ELF-1 (cell line): ENCODE measurements at regions not wholly inside any gene's neighbourhood (a gene's known extent, or its start where the extent isn't known, plus 50 kb on each side); places are given as distances from the start of the nearest gene placed in this dataset.

Experiments
- DNase-seq: peaks from one replicate; pipeline ENCODE4 v3.0.0-alpha.2; 2016; ENCODE audit warnings: low read depth, low spot score

DNA sequence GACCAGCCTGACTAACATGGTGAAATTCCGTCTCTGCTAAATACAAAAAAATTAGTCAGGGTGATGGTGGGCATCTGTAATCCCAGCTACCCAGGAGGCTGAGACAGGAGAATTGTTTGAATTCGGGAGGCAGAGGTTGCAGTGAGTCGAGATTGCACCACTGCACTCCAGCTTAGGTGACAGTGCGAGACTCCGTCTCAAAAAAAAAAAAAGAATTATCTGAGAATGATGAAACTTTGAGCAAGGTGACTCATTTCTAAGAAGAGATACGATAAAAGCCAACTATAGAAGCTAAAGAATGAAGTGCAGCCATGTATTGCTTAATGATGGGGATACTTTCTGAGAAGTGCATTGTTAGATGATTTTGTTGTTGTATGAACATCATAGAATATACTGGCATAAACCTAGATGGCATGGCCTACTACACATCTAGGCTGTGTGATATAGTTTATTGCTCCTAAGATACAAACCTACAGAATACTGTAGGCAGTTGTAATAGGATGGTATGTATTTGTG is 64.7 kb downstream of the SNRPE start:
- no peak for DNase-seq

DNA sequence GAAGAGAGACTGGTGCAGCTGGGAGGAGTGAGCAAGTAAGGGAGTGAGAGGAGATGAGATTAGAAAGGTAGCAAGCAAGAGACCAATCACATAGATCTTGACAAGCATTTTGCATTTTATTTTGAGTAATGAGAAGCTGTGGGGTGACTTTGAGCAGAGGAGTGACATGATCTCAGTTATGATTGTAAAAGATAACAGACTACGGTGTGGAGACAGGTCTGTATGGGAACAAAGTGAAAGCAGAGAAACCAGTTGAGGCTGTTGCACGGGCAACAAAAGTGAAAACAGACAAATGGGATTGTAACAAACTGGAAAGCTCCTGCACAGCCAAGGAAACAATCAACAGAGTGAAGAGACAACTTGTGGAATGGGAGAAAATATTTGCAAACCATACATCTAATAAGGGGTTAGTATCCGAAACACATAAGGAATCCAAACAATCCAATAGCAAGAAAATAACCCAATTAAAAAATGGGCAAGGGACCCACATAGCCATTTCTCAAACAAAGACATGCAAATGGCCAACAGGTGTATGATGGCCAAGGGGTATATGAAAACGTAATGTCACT is 68.4 kb downstream of the SNRPE start:
- DNase-seq: peak; percentile 20

GRCh38 chr1:203930342-203930741 is 68.9 kb downstream of the SNRPE start:
- DNase-seq: no peak

DNA sequence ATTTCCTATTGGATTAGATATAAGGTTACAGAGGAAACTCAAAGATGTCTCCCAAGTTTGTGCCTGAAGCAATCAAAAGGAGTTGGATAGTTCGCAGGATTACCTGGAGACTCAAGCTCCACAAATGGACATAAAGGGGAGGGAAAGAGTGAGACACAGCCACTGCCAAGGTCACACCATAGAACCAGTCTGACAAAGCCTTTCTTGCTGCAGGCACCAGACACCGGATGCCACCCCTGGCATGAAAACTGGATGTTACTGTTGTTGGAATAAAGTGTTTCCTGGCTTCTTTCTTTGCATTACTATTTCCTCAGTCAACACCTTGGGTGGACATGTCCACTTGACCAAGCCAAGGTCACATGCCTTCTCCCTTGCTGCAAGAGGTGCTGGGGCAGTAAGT is 70.6 kb downstream of the SNRPE start:
- no peak for DNase-seq

- no peak for DNase-seq
Observed at GRCh38 chr1:203932556-203932955, 71.2 kb downstream of the SNRPE start.

GRCh38 chr1:203934027-203934426 is 72.6 kb downstream of the SNRPE start:
- DNase-seq: no peak

- no peak for DNase-seq
Observed at GRCh38 chr1:203934651-203935050, 73.3 kb downstream of the SNRPE start.

DNA sequence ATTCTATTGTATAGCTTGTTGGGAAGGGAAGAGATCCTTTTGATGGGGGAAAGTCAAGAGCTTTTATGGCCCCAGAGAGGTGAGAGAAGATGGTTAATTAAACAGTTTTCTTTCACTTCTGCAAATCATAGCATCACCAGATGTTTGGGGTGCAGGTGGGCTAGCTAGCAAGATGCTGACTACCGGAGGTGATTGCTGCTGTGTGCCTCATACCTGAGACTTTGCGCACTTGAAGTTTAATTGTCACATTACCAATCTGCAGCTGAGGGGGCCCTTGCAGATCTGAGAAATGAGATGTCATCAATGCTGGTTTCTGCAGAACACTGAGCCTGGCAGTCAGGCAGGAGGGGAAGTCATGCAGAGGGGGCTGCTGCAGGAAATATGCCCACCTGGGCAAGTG is 73.9 kb downstream of the SNRPE start:
- no peak for DNase-seq

- no peak for DNase-seq
Observed at GRCh38 chr1:203937678-203938330, 76.4 kb downstream of the SNRPE start.

GRCh38 chr1:203944651-203945404 is 83.4 kb downstream of the SNRPE start:
- DNase-seq: no peak

DNA sequence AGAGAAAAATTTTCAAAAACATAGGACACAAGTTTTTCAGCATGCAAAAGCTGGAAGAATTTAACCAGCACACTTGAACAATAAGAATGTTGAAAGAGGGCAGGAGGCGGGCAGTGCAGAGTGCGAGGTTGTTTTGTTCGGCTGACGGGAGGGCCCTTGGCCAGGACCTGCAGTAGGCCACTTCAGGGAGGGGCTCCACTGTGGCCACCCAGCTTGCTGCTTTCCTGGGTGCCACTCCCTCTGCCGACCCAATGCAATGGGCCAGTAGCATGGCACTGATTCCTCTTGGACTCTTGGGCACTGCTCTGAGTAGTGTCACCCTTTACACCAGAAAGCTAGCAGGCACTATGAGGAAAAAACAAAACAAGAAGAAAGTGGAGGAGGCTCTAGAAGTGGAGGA is 92.9 kb downstream of the SNRPE start:
- no peak for DNase-seq

DNA sequence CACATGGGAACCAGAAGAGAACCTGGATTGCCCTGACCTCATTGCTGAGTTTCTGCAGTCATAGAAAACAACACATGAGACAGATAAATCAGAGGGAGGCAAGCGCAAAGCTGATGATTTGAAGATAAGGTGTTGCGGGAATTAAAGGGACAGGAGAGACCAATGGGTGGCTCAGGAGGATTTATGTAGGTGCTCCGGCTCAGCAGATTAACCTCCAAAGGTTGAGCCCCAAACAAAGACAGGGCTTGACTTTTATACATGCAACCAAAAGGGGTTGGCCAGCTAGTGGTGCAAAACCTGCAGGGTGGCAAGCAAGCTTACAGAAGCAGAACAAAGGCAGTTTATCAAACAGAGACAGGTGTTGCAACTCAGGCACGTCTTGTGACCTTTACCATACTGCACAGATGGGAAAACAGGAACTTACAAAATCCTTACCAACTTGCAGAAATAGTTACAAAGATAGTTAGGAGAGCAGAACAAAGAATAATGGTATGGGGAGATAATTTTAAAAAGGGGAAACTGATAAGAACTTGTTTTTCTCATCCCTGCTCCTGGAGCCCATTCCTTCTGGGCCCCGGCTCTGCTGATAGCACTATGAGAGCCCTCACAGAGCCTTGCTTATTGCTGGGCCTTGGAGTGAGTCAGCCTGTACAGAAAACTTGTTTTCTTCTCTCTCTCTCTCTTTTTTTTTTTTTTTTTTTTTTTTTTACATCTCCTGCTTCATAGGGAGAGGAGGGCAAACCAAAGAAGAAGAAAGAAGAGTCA is 93.6 kb downstream of the SNRPE start:
- no peak for DNase-seq

- no peak for DNase-seq
Observed at GRCh38 chr1:203968761-203969160, 104.2 kb upstream of the SOX13 start.

DNA sequence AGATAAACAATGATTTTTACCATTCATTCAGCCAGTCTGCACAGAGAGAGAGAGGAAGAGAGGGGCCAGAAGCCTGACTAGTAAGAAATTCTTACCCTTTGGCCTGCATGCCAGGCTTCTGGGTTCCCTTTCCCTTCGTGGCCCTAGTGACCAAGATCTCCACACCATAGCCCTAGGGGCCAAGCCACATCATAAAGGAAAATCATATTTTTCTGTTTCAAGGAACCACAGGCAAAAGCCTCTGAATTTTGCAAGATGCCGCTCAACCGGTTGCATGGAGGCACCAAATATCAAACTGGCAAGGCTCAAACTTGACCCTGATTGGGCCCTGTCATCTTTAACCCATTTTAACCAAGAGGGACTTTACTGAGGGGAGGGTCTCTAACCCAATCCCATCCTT is 103.1 kb upstream of the SOX13 start:
- no peak for DNase-seq

GRCh38 chr1:203985044-203985443 is 87.9 kb upstream of the SOX13 start:
- peak; percentile 96 for DNase-seq

DNA sequence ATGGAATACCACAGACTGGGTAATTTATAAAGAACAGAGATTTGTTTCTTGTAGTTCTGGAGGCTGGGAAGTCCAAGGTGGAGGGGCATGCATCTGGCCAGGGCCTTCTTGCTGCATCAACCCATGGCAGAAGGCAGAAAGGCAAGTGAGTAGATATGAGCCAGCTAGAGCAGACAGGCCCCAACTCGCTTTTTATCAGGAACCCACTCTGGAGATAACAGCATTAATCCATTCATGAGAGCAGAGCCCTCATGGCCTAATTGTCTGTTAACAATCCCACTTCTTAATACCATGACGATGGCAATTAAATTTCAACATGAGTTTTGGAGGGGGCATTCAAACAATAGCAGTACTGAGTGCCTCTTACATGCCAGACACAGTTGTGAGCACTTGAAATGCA is 87.2 kb upstream of the SOX13 start:
- DNase-seq: no peak

DNA sequence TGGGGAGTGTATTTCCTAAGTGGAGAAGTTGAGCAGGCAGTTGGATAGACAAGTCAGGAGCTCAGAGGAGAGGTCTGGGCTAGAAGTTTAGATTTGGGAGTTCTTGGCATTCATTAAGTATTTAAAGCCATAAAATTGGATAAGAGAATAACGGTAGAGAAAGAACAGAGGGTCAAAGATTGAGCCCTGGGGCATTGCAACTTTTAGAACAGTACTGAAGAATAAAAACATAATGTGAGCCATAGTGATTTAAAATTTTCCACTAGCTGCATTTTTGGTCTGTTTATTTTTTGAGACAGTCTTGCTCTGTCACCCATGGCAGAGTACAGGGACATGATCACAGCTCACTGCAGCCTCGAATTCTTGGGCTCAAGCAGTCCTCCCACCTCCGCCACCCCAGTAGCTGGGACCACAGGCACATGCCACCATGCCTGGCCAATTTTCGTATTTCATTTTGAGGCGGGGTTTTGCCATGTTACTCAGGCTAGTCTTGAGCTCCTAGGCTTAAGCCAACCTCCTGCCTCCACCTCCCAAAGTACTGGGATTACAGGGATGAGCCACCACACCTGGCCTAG is 85.9 kb upstream of the SOX13 start:
- DNase-seq: no peak

DNA sequence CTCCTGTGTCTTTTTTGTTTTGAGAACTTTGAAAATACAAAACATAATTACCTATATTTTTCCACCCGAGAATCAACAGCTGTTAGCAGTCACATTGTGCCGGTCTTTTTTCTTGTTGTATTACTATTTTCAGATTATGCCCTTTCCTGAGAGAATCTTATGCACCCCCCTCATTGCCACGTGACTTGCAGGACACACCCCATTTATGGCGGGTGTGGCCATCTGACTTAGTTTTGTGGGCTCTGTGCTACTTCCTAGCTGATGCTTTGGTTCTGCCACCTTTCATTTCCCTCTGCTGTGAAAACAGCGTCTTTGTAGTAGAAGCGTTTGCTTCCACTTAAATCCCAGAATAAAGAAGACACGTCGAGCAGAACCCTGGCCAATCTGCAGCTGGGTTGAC is 82.8 kb upstream of the SOX13 start:
- no peak for DNase-seq

DNA sequence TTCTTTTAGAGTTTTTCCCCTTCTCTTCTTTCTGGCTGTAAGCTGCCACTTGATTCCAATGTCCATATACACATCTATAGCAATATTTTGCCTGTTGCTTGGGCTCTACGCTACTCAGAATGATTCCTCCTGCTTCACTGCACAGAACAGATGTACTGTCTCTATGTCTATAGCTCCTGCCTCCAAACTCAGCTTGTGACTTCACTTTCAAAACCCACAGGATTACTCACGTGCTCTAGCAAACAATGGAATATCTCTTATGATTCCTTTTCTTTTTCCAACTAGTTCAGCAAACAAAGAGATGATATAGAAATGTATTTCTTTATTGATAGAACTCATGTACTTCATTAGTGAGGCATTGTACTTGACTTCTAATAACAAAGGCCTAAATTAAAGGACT is 80.5 kb upstream of the SOX13 start:
- DNase-seq: no peak

GRCh38 chr1:203993256-203993655 is 79.7 kb upstream of the SOX13 start:
- no peak for DNase-seq

GRCh38 chr1:203995228-203995627 is 77.7 kb upstream of the SOX13 start:
- peak; percentile 44 for DNase-seq

GRCh38 chr1:203996126-203996525 is 76.8 kb upstream of the SOX13 start:
- peak; percentile 95 for DNase-seq
